Breast epithelium (tissue), 3 donors: ENCODE measurements at regions not wholly inside any gene's neighbourhood (a gene's known extent, or its start where the extent isn't known, plus 50 kb on each side); places are given as distances from the start of the nearest gene placed in this dataset.

Experiments
- CTCF ChIP-seq, 3 donors: fragments of 450-650 bp; IDR thresholded peaks; one replicate each; pipeline ENCODE4 v1.5.1; 2016 to 2017; ENCODE audit warnings: antibody characterized with exemption in 3 of 3, mild to moderate bottlenecking in 3 of 3, moderate library complexity in 3 of 3
- POLR2A ChIP-seq: fragments of 450-650 bp; IDR thresholded peaks from one replicate; pipeline ENCODE4 v1.6.1; 2016; ENCODE audit warnings: antibody characterized with exemption, mild to moderate bottlenecking, moderate library complexity

- TF ChIP-seq CTCF (IDR thresholded peaks at IDR 0.05): no peak
- no peak for TF ChIP-seq POLR2A
These were observed 1386.5 kb upstream of the CDH8 start for GRCh38 chr16:63422715-63423114.
